ENCODE measurements at regions not wholly inside any gene's neighbourhood (a gene's known extent, or its start where the extent isn't known, plus 50 kb on each side); places are given as distances from the start of the nearest gene placed in this dataset.

- TF ChIP-seq IRF3 (IDR thresholded peaks at IDR 0.05; ENCODE audit: low read depth, low read length) (no peak), USF2 (IDR thresholded peaks at IDR 0.05; ENCODE audit: borderline replicate concordance, low read depth, low read length) (no peak), EP300 (IDR thresholded peaks at IDR 0.05; ENCODE audit: borderline replicate concordance in 1 of 2, low read depth in 1 of 2, low read length in 1 of 2) (peak in 1 of 2 experiments; percentile 77; a peak in 2 of 4 replicates), FOXM1 (IDR thresholded peaks at IDR 0.05; ENCODE audit: low read depth) (no peak), USF1 (IDR thresholded peaks at IDR 0.05; ENCODE audit: borderline replicate concordance, low read depth) (no peak), RFX5 (IDR thresholded peaks at IDR 0.05; ENCODE audit: low read length) (no peak), MXI1 (IDR thresholded peaks at IDR 0.05; ENCODE audit: low read depth, low read length) (no peak)
These were observed 101.0 kb upstream of the PIK3R1 start (continued) for GRCh38 chr5:68114378-68115040.

GRCh38 chr5:68112658-68113057, 102.9 kb upstream of the PIK3R1 start:
- 69% methylated on average over 2 of the region's 2 CpGs for WGBS (ENCODE audit: low lambda C conversion rate)
- no peaks in the 10 kb centered on the region for H3K9me3 ChIP-seq
- H3K4me1 ChIP-seq (ENCODE audit: control insufficient read depth in 1 of 2, insufficient read depth in 2 of 2, low read depth in 1 of 2, low read length in 1 of 2) = no peaks in the 10 kb centered on the region
- no peak overlapping the region for H3K4me2 ChIP-seq
- no peak for DNase-seq
- POLR2A ChIA-PET = no interaction called here
- no peaks in the 10 kb centered on the region for H3K9me2 ChIP-seq
- no peaks in the 10 kb centered on the region for H3K79me2 ChIP-seq (ENCODE audit: insufficient read depth)
- H3K36me3 ChIP-seq (replicated peaks in 1 of 2; ENCODE audit: control insufficient read depth in 1 of 2, insufficient read depth in 2 of 2, low read length in 1 of 2) = no peaks in the 10 kb centered on the region
- H3K27me3 ChIP-seq (ENCODE audit: insufficient read depth) = no peaks in the 10 kb centered on the region
- no peak overlapping the region for H2AFZ ChIP-seq (ENCODE audit: low read depth)
- H3F3A ChIP-seq (replicated peaks; ENCODE audit: insufficient read depth) = no peaks in the 10 kb centered on the region
- H3K27ac ChIP-seq (ENCODE audit: low read depth in 2 of 2, low read length in 1 of 2) = no peak overlapping the region
- H3K9ac ChIP-seq = no peak overlapping the region
- CTCF ChIA-PET = interaction anchor here (0.7 kb wide), 1 partner anchor 27 kb away, joined by 3 read pairs; no protein-coding TSS in a partner anchor
- no peaks in the 10 kb centered on the region for H4K20me1 ChIP-seq (ENCODE audit: insufficient read depth)
- no peak overlapping the region for H3K4me3 ChIP-seq (ENCODE audit: low read depth in 2 of 2, low read length in 1 of 2)
- TF ChIP-seq PBX3 (IDR thresholded peaks at IDR 0.05) (no peak), USF1 (IDR thresholded peaks at IDR 0.05; ENCODE audit: borderline replicate concordance, low read depth) (no peak), TCF12 (IDR thresholded peaks at IDR 0.05) (no peak), REST (IDR thresholded peaks at IDR 0.05; ENCODE audit: low read depth, low read length) (no peak), CTCF (IDR thresholded peaks at IDR 0.05) (no peak), FOXM1 (IDR thresholded peaks at IDR 0.05; ENCODE audit: low read depth) (no peak), TEAD4 (IDR thresholded peaks at IDR 0.05; ENCODE audit: borderline replicate concordance, insufficient read depth) (no peak), EP300 (IDR thresholded peaks at IDR 0.05; ENCODE audit: borderline replicate concordance in 1 of 2, low read depth in 1 of 2, low read length in 1 of 2) (no peak), RCOR1 (IDR thresholded peaks at IDR 0.05; ENCODE audit: low read length) (no peak), MAX (IDR thresholded peaks at IDR 0.05; ENCODE audit: low read depth) (no peak), ELF1 (IDR thresholded peaks at IDR 0.05) (no peak), RFX5 (IDR thresholded peaks at IDR 0.05; ENCODE audit: low read length) (no peak), IRF3 (IDR thresholded peaks at IDR 0.05; ENCODE audit: low read depth, low read length) (no peak), SIN3A (IDR thresholded peaks at IDR 0.05; ENCODE audit: borderline replicate concordance, low read depth, low read length) (no peak), GATA2 (CRISPR knock-in tag; IDR thresholded peaks at IDR 0.05) (no peak)
